PC-9 (cell line): ENCODE measurements at regions not wholly inside any gene's neighbourhood (a gene's known extent, or its start where the extent isn't known, plus 50 kb on each side); places are given as distances from the start of the nearest gene placed in this dataset.

Experiments
- CTCF ChIP-seq: fragments of 200-600 bp; sonication (generic); conservative IDR thresholded peaks from 2 replicates; pipeline ENCODE4 v1.6.1; 2017; ENCODE audit warnings: mixed run types, antibody characterized with exemption, mild to moderate bottlenecking, moderate library complexity
- EZH2 ChIP-seq: fragments of 200-600 bp; sonication (generic); IDR thresholded peaks from 2 replicates; pipeline ENCODE4 v1.8.0; 2017; ENCODE audit warnings: antibody characterized with exemption, low read depth

GRCh38 chr16:65944361-65944760 is 422.1 kb upstream of the CDH5 start:
- no peak for TF ChIP-seq CTCF
- no peak for TF ChIP-seq EZH2
